ENCODE measurements at regions not wholly inside any gene's neighbourhood (a gene's known extent, or its start where the extent isn't known, plus 50 kb on each side); places are given as distances from the start of the nearest gene placed in this dataset.

DNA sequence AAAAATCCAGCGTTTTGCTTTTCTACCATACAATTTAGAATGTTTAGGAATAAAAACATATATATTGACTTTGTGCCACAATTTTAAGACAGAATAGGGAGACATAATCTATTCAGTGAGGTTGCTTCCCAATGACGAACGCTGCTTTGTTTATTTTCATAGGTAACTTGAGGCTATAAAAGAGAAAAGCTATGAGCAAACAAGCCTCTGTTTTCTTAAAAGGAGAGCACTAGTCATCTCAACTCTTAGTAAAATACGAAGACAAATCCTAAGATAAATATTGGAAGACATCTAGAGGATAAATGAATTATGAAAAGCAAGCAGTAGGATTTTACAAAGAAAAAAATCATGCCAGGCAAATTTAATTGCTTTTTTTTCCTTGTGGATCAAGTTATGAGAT, 363.6 kb downstream of the ANXA1 start:
- TF ChIP-seq CTCF (IDR thresholded peaks at IDR 0.05; ENCODE audit: insufficient read depth, low read length, poor library complexity, severe bottlenecking) (no peak), EZH2phosphoT487 (conservative IDR thresholded peaks at IDR 0.05; ENCODE audit: low read length) (no peak)

Data from SU-DHL-6 (cell line).